Endometrium (tissue), 2 donors: ENCODE measurements at regions not wholly inside any gene's neighbourhood (a gene's known extent, or its start where the extent isn't known, plus 50 kb on each side); places are given as distances from the start of the nearest gene placed in this dataset.

ENCODE experiments used
- FAIRE-seq: peaks from 2 replicates; lab custom pipeline; 2012; peaks lifted over from hg19 to GRCh38; lab: Jason Lieb, UNC
- donor health status: control.
- donor health status: control.

DNA sequence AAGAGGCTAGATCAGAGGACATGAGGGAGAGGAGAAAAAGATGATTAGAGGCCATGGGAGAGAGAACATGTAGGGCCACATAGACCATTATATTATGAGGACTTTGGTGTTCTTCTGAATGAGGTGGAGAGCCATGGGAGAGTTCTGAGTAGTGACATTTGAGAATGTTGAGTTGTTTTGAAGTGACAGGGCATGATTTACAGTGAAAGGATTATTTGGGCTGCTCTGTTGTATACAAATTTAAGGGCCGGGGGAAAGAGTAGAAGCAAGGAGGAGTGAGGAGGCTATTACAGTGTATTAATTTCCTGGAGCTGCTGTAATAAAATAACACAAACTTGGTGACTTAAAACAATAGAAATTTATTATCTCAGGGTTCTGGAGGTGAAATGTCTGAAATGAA lies 102.5 kb upstream of the RGS4 start:
- no peak for FAIRE-seq

DNA sequence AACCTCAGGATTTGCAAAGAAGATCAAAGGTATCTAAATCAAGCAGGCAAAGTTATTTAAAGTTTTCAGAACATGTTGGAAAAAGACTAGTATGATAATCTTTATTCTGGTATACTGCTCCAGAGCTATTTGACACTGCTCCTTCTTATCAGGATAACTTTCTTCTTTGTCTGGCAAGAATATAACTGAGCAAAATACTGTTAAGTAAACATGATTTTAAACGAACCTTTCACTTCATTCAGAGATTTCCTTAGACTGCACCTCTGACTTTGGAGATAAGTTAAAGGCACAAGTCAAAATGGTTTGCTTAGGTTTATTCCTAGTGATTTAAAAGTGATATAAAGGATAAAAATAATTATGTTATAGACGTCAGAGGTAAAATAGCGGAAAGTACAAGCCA lies 103.9 kb upstream of the CCDC190 start:
- FAIRE-seq = no peak

DNA sequence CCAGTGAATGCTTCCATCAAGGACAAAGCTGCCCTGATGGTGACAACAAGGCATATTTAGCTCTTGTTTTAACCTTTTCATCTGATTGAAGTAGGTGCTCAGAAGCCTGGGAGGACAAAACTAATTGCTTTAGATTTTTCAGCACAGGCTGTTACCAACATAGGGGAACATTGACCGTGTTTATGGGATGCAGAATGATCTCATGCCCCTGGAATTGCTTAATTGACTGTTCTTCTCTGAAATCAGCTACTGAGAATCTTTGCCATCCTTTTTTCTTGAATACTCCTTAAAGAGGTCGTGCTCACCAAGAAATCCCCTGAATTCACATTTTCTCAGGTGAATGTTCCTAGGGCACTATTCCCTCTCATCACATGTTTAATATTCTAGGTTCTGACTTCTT lies 95.9 kb upstream of the CCDC190 start:
- FAIRE-seq = no peak

DNA sequence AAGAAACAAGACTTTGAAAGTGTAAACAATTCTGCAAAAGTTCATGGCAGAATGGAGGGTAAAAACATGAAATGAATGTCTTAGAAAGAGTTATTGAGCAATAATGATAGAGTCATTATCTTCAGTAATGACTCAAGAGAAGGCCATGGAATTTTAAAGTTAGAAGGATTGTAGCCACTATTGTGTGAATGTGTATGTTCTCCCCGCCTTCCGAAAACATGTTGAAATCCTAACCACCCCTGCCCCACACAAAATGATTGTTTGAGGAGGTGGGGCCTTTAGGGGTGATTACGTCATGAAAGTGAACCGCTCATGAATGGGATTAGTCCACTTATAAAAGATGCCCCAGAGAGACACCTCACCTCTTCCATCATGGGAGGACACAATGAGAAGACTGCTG lies 93.8 kb upstream of the CCDC190 start:
- FAIRE-seq = no peak

DNA sequence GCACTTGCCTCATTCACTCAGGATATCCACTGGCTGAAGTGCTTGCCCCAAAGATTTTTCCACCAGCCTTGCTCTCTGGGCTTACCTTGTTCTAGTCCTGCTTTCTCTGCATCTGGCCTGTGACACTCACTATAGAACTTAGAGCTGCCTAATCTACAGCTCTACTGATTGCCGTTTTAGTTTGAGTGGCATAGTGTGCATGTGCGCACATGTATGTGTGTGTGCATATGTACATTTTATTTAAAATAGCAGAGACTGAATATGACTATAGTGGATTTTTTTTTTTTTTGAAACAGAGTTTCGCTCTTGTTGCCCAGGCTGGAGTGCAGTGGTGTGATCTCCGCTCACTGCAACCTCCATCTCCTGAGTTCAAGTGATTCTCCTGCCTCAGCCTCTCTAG lies 92.0 kb upstream of the CCDC190 start:
- no peak for FAIRE-seq

DNA sequence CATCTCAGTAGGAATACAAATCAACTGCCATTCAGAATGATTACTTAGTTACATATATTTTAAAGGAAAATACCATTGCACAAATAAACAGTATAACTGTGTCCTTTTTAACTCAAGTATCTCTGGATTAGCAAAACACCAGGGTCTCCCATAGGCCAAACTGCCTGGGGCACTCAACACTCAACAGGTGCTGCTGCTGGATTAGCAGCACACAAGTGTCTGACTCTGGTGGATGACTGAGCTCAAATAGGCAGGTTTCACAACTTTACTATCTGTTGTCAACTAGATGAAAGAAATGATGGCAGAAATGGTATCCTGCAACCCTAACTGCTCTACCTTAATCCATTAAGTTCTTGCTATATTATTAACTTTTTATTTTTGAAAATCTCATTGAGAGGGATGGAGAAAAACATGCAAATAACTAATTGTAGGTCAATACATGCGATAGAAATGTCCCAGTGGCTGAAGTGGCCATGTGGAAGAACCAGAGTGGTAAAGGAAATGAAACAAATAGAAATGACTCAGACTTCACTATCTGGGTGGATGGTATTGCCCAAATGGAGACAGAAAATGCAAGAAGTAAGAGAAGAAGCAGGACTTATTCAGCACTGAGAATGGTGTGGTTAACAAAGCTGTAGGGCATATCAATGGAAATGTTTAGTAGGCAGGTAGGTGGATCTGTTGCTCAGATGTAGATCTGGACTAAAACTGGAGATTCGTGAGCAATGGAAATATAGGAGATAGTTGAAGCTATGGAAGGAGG lies 90.8 kb upstream of the CCDC190 start:
- no peak for FAIRE-seq

DNA sequence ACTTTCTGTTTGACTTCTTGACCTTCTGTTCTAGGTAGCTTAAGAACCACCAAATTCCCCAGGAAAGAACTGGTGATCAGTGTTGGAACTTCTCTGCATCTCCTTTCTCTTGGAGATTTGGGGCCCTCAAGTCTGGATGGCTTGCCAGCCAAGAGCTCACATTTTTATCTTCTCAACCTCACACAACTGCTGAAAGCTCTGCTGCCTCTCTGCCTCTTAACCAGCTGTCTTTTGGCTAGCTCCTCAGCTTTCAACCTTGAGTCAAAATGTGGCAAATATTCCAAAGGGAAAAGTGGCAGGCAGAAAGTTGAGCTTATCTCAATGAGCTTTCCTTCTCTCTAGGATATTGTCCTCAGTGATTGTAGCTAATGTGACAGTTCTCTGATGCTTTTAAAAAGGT lies 89.2 kb upstream of the CCDC190 start:
- no peak for FAIRE-seq

DNA sequence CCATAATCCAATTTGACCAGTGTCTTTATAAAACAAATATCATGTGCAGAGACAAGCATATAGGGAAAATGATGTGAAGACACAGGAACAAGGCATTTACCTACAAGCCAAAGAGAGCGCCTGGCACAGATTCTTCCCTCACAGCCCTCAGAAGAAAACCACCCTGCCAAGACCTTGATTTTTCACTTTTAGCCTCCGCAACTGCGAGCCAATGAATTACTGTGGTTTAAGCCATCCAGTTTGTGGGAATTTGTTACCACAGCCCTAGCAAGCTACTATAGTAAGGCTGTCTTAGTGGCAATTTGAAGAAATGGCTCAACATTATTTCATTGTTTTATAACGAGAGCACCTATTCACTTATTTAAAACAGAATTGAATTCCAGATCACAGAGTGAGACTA lies 85.7 kb upstream of the CCDC190 start:
- FAIRE-seq = no peak

DNA sequence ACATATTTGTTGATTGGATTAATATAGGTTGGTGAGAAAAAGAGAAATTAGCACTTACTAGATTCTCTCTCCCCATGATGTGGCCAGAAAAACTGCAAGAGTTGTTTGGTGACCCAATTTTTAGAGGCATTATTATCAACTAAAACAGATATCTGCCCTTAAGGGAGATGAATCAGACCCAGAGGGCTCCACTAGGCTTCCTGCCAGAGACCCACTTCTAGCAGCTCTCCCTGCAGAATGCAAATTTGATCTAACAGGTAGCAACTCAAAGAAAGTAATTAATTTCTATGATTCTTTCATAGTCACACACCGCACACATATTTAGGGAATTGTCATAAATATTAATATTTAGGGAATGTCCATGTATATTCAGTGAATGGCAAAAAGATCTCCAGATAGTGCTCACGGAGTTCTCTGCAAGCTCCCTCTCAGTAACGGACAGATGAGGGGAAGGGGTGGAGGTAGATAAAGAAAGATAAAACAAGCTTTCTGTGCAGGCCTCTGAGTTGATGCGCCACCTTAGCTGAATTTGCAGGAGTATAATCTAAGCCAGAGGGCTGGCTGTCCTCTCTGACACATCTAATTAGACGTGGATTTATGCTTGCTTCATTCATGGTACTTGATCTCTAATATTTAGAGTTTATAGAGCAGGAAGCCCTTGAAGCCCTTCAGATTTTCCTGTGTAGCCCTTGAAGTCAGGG lies 84.1 kb upstream of the CCDC190 start:
- no peak for FAIRE-seq

DNA sequence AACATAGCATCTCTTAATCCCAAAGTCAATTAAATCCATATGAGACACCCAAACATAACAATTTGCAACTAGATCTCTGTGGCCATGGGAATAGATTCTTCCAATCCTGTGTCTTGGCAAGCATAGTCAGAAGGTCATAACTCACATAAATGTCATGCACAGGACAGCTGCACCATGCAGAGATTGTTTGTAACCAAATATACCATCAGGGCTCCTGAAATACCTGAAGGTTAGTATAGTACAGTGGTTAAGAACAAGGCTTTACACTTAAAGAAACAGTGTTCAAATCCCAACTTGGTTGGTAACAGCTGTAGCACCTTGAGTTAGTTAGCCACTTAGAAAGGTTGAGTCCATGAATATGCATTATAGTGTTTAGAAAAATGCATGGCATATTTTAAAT lies 82.6 kb upstream of the CCDC190 start:
- no peak for FAIRE-seq

DNA sequence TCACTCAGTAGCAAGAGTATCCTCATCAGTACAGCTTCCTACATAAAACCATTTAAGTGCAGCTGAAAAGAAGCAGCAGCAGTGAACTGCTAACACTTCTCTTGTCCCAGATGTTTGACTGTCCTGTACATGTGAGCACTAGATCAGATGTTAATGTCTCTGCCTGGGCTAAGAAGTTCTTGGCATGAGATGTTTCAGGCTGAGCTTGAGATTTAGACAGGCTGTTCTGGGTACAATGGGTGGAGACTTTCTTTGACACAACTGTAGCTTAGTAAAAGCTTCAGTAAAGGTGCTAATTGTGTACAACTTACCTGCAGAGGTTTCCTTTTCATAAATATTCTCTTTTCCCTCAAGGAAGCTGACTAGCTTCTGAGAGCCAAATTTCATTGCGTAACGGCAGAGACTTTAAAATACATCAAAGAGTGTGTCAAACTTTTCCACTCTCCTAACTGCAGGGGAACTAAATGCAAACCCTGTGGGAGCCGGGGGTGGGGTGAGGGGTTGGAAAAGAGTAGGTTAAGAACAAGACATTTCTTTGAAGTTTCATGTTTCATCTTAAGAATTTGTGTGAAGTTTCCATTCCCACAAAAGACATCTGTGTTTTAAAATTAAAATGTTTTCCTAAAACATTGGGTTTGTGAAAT lies 82.1 kb upstream of the CCDC190 start:
- FAIRE-seq = peak; percentile 95

DNA sequence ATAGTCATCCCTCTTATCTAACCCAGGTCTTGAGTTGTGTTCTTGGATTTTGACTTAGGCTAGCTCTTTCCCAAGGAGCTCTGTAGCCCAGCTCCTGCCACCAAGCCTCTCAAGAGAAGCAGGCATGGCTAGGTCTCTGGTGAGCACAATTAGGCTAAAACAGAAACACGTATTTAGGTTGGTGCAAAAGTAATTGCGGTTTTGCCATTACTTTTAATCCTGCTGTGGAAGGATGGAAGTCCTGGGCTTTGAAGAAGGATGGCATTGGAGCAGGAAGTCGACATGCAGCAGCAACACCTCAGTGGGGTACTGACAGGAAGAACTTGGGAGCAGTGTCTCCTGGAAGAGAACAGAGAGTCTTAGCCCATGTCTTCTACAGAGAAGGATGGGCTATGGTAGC lies 80.0 kb upstream of the CCDC190 start:
- no peak for FAIRE-seq

DNA sequence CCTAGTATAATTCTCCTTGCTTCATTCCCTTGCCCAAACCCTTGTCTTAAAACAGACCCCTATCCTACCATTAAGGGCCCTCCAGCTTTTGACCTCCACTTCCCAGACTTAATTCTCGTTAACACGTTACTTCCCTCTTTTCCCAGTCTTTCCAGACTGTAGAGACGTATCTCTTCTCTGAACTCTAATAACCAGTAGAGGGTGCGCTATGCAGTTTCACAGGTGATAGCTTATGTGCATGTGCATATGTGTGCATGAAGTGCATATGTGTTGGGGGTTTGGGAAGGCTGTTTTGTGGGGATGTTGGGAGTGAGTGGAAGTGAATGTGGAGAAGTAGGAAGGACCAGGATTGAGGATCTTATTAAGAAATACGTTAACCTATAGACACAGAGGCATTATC lies 78.1 kb upstream of the CCDC190 start:
- no peak for FAIRE-seq

DNA sequence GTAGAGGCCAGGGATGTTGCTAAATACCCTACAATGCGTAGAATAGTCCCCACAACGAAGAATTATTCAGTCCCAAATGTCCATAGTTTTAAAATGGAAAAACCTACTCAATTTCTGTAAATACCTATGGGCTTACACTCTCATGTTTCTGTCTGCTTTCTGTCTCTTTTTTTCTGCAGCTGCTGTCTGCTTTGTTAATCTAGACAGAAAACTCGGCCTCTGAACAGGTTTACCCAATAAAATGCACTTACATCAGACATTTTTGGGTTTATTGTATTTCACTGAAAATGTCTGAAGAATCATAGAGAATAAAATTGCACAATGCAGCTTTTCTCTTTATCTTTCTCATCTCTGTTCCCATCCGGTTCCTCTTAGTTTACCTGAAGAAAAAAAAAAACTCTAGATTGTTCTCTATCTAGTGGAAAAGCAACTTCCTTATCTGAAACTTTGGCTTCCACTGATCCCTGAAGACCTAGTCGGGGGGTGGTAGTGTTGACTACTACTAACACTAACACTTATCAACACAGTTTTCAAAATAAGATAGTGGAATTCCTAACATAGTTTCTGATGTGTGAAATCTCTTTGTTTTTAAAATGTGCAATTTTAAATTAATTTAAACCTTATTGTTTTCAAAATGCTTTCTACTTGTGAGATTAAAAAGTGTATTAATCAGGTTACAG lies 76.9 kb upstream of the CCDC190 start:
- no peak for FAIRE-seq

DNA sequence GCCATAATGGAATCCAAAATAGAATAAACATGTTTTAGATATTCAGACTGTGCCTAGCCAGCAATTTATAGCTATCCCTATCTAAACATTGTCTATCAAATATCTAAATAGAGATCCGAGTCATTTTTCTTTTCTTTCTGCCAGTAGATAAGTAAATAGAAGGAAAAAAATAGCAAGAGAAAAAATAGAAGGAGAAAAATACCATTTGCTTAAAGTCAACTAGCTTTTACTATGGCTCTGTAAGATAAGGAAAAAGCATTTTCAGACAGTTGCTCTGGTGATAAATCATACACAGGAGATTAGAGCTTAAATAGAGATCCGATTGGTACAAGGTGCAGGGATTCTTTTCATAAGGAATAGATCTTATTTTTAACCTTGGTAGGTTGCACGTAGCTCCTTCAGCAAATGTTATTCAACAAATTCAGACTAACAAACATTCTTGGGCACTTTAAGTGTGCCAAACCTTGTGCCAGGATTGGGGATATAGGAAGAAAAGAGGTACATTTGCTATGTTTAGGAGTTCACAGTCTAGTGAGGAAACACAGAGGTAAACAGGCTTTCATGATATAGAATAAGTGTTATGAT lies 70.1 kb upstream of the CCDC190 start:
- FAIRE-seq = no peak

DNA sequence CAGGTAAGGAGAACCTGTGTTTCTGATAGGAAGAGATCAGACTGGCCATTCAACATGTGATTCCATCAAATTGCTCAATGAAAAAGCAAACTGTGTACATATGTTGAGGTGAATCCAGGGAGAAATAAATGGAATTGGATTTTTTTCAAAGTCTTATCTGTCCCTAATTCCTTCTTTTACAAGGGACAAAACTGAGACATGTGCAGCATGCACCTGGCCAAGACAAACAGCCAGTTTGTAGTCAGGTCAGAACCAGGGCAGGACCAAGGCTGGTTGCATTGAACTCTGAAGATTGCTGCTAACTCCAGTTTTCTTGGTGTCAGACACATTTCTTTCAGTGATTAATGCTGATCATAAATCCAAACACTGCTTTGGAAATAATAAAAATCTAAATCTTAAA lies 69.6 kb upstream of the CCDC190 start:
- no peak for FAIRE-seq

DNA sequence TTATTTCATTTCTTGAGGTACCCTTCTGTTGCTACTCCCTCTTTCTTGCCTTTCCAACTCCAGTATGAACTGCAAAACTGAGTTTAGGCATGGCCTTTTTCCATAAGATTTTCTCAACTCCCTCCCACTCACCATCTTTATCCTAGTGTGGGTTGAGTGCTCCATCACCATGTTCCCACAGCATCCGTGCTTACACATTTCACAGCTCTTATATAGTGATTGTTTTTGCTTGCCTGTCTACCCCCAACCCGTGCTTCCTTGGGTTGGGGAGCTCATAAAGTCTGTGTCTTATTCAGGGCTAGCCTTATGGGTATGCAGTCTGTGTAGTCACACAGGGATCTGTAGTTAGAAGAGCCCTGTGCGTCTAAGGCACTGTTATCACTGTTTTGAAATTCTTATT lies 68.2 kb upstream of the CCDC190 start:
- FAIRE-seq = no peak

DNA sequence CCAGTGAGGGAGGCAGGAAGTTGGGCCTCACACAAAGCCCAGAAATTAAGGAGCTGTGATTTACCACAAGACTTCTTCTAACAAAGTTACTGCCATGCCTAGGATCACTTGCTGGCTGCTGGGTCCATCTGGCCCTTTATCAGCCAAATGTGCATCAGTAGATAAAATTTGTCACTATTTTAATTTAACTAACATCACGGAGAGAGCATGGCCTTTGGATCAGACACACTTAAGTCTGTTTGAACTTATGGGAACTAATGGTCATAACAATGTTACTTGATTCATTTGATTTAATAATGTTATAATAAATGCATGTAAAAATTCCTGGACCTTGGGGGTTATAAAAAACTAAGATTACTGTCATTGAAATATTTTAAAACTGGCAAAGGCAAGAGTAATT lies 67.2 kb upstream of the CCDC190 start:
- FAIRE-seq = no peak

DNA sequence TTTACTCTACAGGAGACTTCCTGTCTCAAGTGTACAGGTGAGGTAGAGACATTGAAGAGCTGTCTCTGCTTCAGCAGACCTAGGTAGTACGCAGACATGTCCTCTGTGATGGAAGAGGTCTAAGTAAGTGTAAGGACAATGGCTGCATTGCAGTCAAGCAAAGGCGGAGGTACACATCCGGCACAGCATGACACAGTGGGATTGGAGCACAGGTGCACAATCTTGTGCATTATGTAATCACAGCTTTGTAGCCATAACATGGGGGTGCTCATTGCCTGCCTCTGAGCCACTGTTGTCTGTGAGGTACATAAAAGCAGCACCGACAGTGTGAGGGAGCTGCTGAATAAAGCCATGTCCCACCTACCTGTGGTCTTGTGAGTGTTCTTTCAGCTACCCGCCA lies 66.4 kb upstream of the CCDC190 start:
- FAIRE-seq = no peak

DNA sequence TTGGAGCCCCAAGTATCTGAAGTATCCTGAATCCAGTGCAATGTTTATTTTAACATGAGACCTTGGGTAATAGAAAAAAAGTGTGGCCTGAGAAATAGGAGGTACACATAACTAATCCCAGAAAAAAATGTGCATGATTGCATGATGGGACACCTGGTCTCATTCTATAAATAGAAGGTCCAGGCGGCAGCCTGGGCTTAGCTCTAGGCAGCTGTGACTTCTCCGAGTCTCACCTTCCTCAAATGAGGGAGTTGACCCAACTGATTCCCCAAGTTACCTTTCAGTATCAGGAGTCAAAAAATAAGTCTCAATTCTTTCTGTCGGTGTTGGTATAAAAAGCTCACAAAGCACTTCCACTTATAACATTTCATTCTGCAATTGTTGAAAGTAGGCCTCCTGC lies 65.9 kb upstream of the CCDC190 start:
- FAIRE-seq = no peak

DNA sequence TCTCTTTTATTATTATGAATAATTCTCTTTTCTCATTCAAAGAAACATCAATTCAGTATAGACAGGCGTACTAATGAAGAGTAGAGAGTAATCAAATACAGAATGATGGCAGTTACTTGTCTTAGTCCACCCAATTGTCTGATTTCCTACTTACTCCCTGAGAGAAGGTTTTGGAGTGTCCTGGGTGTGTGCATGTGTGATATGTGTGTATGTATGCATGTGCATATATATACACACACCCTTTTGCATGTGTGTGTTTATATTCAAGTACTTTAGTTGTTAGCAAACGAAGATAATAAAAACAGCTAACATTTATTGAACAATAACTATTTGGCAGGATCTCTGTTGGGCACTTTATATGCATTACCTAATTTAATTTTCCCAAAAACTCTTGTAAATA lies 63.2 kb upstream of the CCDC190 start:
- FAIRE-seq = no peak

DNA sequence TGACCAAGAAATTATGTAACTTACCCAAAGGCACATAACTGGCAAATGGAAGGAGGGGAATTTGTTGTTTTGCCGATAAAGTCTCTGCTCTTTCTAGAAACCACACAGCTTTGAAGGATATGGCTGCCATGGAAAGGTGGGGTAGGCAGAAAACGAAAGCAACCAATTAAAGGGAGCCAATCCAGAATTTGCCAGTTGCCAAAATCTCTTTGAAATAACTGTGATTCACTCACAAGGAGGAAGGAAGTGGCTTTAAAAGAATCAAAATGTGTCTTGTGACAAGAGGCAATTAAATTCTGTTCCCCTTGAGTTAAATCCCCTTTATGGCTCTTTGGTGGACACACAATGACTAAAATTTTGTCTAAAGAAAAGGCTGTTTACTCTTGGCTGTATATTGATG lies 61.2 kb upstream of the CCDC190 start:
- no peak for FAIRE-seq

DNA sequence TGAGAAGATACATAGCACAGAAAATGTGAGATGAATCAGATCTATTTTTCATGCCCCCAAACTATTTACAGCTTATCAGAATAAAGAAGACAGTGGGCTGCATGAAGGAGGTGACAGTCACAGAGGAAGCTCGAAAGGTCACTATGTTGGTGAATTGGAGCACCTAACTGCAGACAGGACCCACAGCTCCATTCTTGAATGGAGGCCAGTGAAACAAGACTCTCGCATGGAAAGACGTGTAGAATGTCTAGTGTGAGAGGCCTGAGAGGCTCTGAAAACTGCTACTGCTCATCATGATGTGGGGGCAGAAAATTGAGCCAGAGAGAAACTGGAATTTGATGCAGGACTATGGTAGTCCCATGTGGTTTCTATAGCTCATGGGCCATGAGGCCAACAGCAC lies 60.3 kb upstream of the CCDC190 start:
- no peak for FAIRE-seq
